Testis (tissue), 2 donors: ENCODE measurements at regions not wholly inside any gene's neighbourhood (a gene's known extent, or its start where the extent isn't known, plus 50 kb on each side); places are given as distances from the start of the nearest gene placed in this dataset.

Source experiments
- DNase-seq: peaks from one replicate; pipeline ENCODE4 v3.0.0-alpha.2; 2019
- H3K27ac ChIP-seq, 2 donors: fragments of 200-600 bp; sonication (generic); one replicate each; pipeline ENCODE4 v1.5.1; 2019
- H3K27me3 ChIP-seq: fragments of 200-600 bp; sonication (generic); one replicate; pipeline ENCODE4 v1.5.1; 2019
- H3K36me3 ChIP-seq: fragments of 200-600 bp; sonication (generic); one replicate; pipeline ENCODE4 v1.5.1; 2017; ENCODE audit warnings: low read depth; ENCODE audit errors: missing control alignments
- H3K4me1 ChIP-seq: fragments of 200-600 bp; sonication (generic); one replicate; pipeline ENCODE4 v1.5.1; 2019
- H3K4me3 ChIP-seq, 2 donors: fragments of 200-600 bp; sonication (generic); one replicate each; pipeline ENCODE4 v1.5.1; 2017 to 2019
- H3K9me3 ChIP-seq: fragments of 200-600 bp; sonication (generic); one replicate; pipeline ENCODE4 v1.5.1; 2017
- CTCF ChIP-seq, 3 experiments: fragments of 450-650 bp in 2 of 3; fragments of 200-600 bp in 1 of 3; sonication (generic) in 1 of 3; IDR thresholded peaks; one replicate each; pipeline ENCODE4 v1.5.1; 2016 to 2019; ENCODE audit warnings: antibody characterized with exemption in 3 of 3, mild to moderate bottlenecking in 2 of 3, moderate library complexity in 1 of 3
- POLR2A ChIP-seq: fragments of 450-650 bp; IDR thresholded peaks from one replicate; pipeline ENCODE4 v1.6.1; 2017; ENCODE audit warnings: antibody characterized with exemption, mild to moderate bottlenecking, moderate library complexity
- WGBS, 2 donors: methylation state at CpG; one replicate each; pipeline ENCODE4 v1.1.5; 2018; 5-methylcytosine and 5-hydroxymethylcytosine counted together
- intact Hi-C: fragments of 100-400 bp; cut with DNase I; formaldehyde crosslinking; loops from one replicate; pipeline ENCODE4 v1.15.1; 2023; ENCODE audit warnings: low total_unique reads

DNA sequence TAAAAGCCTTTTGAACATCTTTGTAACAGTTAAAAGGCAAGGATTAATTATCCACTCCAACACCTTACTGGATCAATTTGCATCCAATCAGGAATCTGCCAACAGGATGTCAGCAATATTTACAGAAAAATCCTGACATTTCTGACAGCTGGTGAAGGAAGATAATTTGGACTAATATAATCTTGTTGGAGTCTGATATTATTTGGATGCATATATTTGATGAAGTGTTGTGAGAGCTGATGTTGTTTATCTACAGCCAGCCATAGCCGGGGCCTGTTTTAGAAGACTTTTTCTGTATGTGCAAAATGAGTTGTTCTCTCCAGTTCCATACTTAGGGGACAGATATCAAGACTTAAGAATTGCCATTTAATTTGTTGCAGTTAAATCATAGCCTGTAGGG is 91.1 kb downstream of the GPR37 start:
- Histone ChIP-seq H3K27ac (no peak overlapping the region), H3K36me3 (no peaks in the 10 kb centered on the region), H3K4me3 (no peak overlapping the region), H3K4me1 (no peaks in the 10 kb centered on the region), H3K27me3 (no peaks in the 10 kb centered on the region), H3K9me3 (no peaks in the 10 kb centered on the region)
- intact Hi-C loops, result no loop called here
- TF ChIP-seq POLR2A, result no peak
- no peak for TF ChIP-seq CTCF (IDR thresholded peaks at IDR 0.05)
- WGBS, 2 donors, result 88 to 98% methylated on average over 1 of the region's 1 CpG
- DNase-seq, result no peak

- 83 to 85% methylated on average over 1 of the region's 1 CpG for WGBS, 2 donors
- no peak overlapping the region for H3K27ac ChIP-seq
- intact Hi-C loops, result no loop called here
- TF ChIP-seq POLR2A (no peak), CTCF (IDR thresholded peaks at IDR 0.05) (no peak)
- H3K9me3 ChIP-seq, result no peaks in the 10 kb centered on the region
- H3K27me3 ChIP-seq, result no peaks in the 10 kb centered on the region
- H3K36me3 ChIP-seq, result no peaks in the 10 kb centered on the region
- H3K4me1 ChIP-seq, result no peaks in the 10 kb centered on the region
- no peak overlapping the region for H3K4me3 ChIP-seq
- DNase-seq, result no peak
These were observed 93.6 kb downstream of the GPR37 start for GRCh38 chr7:124672011-124672410.

DNA sequence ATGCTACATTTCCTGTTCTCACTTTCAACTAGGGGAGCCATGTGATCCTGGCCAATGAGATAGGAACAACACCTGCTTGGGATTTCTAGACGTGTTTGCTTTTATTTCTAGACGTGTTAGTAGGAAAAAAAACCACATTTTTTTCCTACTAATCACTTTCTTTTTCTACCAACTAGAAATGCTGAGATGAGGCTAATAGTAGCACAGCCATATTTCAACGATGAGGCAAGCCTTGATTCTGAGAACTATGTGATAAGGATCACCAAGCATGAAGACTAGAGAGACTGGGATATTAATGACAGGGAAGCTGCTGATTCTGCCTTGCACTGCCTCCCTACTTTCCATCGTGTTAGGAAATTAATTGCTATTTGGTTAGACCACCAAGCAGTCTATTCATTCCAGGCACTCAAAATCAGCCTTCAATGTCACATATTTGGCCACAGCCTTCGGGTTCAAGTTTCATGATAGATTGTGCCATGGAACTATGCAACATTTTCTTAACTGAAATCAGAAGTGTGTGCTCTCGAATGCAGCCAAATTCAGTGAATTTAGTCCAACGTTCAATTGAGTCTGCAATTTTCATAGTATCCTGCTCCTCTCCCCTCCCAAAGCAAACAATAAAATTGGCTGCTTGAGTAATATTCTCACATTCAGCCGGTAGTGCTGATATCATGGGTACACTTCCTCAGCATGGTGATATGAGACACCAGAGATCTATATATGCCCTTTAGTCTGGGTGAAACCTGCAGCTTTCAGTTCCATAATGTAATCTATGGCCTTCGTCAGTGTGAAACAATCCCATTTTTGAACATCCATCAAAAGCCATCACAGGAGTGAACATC is 98.1 kb downstream of the GPR37 start:
- TF ChIP-seq CTCF (IDR thresholded peaks at IDR 0.05) (no peak), POLR2A (no peak)
- H3K27me3 ChIP-seq, result no peaks in the 10 kb centered on the region

DNA sequence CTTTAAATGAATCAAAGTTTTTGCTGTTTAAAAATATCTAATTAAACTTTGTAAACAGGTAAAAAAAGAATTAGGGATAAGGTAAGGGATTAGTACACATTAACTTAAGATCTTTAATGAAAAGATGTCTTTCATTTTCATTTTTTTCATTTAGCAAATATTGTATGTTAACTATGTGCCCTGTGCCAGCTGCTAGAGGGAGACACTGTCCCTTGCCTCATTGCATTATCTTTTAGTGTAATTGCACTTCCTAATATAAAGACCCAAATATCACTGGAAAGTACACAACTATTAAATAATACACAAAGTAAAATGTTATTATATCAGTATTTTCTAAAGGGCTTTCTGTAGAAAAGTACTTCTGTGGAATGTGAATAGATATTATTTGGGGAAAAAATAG is 102.7 kb downstream of the GPR37 start:
- no peak overlapping the region for H3K27ac ChIP-seq
- no peaks in the 10 kb centered on the region for H3K9me3 ChIP-seq
- no peaks in the 10 kb centered on the region for H3K36me3 ChIP-seq
- no peaks in the 10 kb centered on the region for H3K4me1 ChIP-seq
- DNase-seq, result no peak
- no peaks in the 10 kb centered on the region for H3K27me3 ChIP-seq
- H3K4me3 ChIP-seq, result no peak overlapping the region
- TF ChIP-seq CTCF (IDR thresholded peaks at IDR 0.05), result no peak
- TF ChIP-seq POLR2A, result no peak
- intact Hi-C loops, result no loop called here

More for the DNA sequence above, 98.1 kb downstream of the GPR37 start:
- H3K9me3 ChIP-seq, result no peaks in the 10 kb centered on the region
- WGBS, 2 donors, result 48 to 49% methylated on average over 9 of the region's 9 CpGs
- DNase-seq, result no peak
- no peak overlapping the region for H3K27ac ChIP-seq
- H3K4me1 ChIP-seq, result no peaks in the 10 kb centered on the region
- no peaks in the 10 kb centered on the region for H3K36me3 ChIP-seq
- intact Hi-C loops, result no loop called here
- H3K4me3 ChIP-seq, result no peak overlapping the region

GRCh38 chr7:124662372-124662771 is 103.2 kb downstream of the GPR37 start:
- 54 to 65% methylated on average over 4 of the region's 4 CpGs for WGBS, 2 donors
- no peak overlapping the region for H3K4me3 ChIP-seq
- no peak for TF ChIP-seq POLR2A
- no peak for TF ChIP-seq CTCF (IDR thresholded peaks at IDR 0.05)
- no peak overlapping the region for H3K27ac ChIP-seq
- H3K27me3 ChIP-seq, result no peaks in the 10 kb centered on the region
- H3K36me3 ChIP-seq, result no peaks in the 10 kb centered on the region
- H3K9me3 ChIP-seq, result no peaks in the 10 kb centered on the region
- DNase-seq, result no peak
- no peaks in the 10 kb centered on the region for H3K4me1 ChIP-seq
- intact Hi-C loops, result no loop called here
